NCI-H2227 (cell line): ENCODE measurements at regions not wholly inside any gene's neighbourhood (a gene's known extent, or its start where the extent isn't known, plus 50 kb on each side); places are given as distances from the start of the nearest gene placed in this dataset.

Experiments
- DNase-seq: peaks from one replicate; lab custom pipeline; 2025; ENCODE audit not compliant: unreplicated experiment; lab: John Stamatoyannopoulos, UW

DNA sequence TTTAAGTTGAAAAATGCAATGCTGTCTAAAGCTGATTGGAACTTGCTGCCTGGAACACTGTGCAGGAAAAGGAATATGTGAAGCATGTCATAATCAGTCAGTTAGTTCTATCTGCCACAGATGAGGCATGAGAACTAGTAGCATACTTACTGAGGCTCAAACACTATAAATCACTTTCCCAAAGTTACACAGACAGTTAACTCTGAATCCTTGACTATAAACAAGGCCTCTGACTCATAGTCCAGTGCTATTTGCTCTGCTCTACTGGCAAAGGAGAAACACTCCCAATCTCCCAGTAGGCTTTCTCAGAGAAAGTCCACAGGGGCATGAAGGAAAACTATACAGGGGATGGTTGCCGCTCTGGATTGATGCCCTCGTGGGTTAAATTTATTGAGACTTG, 2078.4 kb upstream of the TENM3 start:
- DNase-seq = no peak

DNA sequence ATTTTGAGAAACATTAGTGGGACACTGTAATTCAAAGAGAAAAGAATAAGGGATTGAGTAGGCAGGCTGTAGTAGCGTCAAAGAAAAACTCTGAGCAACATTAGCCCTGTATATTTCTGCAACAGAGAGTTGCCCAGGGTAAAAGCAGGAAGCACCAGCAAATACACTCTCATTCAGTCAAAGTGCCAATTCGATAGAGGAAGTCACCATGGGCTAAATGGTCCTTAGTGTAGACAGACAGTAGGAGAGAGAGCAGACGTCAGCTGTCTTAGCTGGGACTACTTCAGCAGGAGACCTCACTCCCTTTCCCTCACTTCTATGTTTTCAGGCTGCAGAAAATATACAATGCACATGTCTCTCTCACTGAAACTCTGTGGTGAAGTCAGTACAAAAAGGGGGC, 2073.8 kb upstream of the TENM3 start:
- DNase-seq = no peak

DNA sequence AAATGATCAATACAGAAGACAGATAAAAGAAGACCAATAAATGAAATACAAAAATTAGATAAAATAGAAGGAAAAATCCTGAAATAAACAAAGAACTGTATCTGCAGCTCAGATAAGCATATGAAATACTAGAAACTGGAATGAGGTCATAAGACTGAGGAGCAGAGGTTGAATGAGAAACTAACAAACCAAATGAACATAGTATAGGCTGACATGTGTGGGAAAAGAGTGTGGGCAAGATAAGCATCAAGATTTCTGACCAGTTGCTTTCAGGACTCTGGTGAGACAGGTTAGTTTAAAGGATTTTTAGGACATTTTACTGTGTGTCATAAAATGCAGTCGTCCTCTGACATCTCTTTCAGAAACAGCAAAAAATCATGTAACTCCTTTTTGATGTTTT, 2073.2 kb upstream of the TENM3 start:
- no peak for DNase-seq

DNA sequence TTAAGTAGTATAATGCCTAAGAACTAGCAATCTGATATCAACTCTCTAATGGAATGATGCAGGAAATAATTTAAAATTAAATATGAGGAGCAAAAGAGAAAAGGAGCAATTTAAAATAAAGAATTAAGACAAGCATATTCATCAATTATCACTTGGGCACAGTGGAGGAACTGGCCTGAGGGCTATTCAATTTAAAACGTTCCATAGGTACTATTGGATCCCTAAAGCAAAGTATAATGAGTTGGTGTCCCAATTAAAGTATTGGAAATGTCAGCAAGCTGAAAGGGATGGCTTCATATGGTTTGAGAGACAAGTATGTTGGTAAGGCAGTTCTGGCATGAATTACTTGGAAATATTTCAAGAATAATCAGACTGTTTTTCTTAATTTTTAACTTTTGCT, 2064.1 kb upstream of the TENM3 start:
- DNase-seq = no peak

DNA sequence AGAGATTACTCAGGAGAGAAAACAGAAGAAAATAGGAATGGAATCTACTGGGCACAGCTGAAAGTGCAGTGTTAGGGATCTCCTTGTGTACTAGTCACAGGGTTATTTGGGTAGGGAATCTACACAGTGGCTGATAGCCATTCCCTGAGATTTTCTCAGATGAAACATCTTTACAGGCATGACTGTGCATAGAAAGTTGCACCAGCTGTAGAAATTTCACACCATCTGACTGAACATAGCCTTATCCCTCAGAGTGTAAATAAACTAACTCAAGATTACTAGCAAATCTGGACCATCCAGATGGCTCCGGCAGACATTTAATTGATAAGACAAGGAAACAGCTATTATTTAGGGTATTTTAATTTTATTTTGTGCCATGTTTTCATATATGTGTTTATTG, 2053.5 kb upstream of the TENM3 start:
- no peak for DNase-seq

DNA sequence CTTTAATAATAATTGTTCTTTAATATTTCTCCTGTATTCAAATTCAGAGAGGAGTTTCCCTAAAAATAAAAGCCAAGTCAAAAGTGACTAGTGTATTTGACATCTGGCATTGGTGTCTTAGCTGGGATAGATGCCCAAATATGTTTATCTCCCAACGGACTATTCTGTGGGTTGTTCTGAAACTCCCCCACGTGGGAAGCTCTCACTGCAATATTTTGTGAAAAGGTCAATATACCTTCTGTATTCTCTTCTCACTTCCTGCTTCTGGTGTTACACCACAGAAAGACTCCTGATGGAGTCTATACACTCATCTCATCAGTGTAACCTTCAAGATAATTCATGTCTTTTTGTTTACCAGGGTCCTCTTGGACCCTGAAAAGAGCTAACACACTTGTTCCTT, 2052.8 kb upstream of the TENM3 start:
- no peak for DNase-seq

DNA sequence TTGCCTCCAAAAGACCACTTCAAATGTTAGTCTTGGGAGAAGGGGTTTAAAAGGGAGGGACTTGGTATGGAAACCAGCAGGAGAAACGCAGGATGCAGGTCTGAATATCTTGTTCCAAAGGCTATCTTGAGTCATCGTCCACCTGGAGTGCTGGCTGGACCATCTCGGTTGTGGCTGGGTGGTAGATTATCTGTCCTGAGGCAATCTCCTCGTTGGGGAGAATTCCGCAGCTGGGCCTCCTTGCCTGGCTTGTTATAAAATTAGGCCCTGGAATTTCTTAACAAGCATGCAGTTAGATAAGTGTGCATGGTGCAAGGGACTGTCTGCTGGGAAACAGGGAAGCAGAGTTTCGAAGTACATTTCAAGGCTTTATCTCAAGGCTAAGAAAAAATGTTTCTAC, 2045.7 kb upstream of the TENM3 start:
- DNase-seq = no peak

DNA sequence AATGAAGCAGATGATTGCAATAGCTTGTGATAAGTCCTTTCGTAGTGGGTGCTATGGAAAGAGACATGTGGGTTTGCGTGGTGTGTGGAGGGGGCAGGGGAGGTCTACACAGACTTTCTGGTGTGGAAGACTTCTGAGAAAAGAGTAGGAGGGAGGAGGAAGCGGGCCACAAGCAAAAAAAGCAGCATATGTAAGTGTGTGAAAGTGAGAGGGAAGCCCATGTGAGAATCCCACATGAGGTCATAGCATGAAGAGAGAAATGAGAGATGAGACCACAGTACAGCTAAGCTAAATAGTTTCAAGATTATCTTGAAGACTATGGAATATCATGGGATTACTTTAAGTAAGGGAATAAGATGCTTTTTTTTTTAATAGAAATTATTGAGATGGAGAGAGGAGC, 2039.9 kb upstream of the TENM3 start:
- DNase-seq = no peak

DNA sequence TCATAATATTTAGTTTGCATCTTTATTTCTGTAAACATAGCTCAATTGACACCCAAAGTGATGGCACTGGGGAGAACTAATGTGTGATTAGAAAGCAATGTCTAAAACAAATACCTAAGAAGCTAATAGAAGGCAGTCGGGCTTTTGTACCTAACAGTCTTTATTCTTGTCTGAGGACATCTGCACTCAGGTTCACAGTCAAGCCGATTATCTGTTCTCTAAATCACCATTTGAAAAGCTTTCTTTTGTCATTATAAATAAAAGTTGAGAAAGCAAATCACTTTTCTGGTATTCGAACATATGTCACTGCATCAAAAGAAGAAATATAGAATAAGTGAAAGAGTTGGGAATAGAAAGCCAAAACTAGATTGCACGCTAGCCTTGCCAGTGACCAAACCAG, 2037.9 kb upstream of the TENM3 start:
- no peak for DNase-seq

DNA sequence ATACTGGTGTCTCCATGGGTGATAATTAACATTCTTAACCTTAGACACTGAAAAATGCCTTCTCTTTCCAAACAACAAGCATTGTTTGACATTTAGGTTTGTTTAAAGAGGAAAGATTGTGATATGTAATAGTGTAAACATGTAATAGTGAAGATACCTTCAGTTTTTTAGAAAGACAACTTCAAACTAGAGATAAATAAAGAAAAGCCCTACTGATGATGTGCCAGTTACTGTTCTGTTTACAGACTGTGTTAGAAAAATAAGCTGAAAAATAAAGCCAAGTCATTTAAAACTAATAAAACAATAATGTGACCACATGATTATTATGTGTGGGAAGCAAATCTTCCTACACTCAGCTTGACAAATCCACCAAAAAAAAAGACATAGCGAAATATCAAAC, 2035.3 kb upstream of the TENM3 start:
- DNase-seq = no peak

DNA sequence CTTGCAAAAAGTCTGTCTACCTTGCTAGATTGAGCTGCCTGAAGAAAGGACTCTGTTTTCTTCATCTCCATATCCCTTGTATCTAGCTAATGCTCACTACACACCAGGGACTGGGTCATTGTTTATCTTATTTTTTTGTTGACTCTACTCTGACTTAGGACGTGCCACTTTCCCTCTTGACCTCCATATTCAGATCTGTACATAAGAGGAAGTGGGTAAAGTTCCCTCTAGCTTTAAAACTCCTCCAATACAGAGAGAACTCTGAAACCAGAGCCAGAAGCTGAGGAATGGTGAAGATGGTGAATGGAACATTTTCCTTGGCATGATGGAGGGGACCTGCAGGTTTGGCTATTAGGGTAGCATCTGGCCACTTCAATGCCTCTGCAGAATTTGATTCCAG, 2026.1 kb upstream of the TENM3 start:
- DNase-seq = no peak

DNA sequence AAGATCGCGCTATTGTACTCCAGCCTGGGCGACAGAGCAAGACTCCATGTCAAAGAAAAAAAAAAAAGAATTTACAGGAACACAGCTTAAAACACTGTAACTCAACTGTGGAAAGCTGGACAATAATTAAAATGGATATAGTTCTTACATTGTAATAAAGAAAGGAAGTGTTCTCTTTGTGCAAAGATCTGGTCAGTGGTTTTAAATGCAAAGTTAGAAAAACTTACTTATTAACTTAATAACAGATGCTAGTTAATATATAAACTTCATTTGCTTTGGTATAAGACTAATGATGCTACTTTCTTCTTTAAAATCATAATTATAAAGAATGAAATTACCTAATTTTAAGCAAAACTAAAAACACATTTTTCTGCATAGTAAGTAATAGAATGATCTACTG, 2024.1 kb upstream of the TENM3 start:
- no peak for DNase-seq

DNA sequence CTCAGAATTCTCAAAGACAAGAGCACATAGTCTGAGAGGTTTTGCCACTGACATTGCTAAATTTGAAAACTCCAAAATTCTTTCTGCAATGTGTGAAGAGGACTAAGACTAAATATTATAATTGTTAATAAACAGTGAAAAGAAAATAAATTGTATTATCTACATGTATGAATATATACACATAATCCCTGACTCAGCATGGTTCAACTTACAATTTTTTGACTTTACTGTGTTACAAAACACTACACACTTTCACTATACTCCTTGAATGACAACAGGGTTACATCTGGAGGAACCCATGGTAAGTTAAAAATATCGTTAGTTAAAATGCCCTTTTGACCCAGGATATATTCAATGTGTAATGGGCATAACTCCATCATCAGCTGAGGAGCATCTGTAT, 2017.2 kb upstream of the TENM3 start:
- DNase-seq = no peak

DNA sequence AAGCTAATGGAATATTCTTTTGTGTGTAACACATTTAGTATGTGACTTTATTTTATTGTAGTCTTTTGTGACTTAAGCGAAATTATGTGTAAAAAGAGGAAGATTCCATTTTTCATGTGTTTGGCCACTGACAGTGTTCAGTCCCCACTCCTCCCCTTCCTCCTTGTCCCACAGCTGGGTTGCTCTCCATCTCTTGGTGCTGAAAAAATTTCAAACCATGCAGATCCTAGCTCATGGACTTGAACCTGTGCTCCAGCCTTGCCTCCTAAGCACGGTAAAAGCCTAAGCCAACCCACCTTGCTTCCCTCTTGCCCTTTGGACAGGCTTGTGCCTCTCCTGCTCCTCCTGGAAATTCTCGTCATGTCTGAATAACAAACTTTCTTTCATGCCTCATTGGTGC, 2008.5 kb upstream of the TENM3 start:
- no peak for DNase-seq

DNA sequence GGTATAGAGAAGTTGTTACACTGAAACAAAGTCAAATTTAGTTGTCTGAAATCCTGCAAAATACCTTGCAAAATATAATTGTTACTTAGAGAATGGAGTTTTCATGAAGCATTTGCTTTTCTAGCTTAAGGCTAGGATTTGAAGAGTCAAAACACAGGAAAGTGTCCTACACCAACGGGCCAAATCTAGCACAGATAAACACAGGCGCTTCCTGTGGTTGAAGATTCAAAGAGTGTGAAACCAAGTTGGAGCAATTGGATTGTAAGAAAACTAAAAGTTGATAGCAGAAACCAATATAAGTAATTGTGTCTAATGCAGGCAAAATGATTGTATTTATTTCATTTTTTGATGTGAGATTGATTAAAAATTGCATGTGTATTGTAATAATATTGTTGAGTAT, 2002.5 kb upstream of the TENM3 start:
- DNase-seq = no peak

DNA sequence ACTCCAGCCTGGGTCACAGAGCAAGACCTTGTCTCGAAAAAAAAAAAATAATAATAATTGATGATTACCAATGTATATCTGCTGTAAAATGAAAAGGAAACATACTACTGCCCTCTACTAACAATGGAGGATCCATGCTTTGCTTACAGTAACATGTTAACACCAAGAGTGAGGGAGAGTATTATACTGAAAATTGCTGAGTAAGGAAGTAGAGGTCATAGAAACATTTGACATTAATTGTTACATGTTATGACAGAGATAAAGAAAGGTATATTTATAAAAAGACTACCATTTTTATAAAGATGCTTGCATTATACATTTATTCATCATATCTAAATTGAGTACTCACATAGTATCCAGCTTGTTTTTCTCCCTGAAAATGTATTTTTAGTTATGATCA, 1989.8 kb upstream of the TENM3 start:
- no peak for DNase-seq

DNA sequence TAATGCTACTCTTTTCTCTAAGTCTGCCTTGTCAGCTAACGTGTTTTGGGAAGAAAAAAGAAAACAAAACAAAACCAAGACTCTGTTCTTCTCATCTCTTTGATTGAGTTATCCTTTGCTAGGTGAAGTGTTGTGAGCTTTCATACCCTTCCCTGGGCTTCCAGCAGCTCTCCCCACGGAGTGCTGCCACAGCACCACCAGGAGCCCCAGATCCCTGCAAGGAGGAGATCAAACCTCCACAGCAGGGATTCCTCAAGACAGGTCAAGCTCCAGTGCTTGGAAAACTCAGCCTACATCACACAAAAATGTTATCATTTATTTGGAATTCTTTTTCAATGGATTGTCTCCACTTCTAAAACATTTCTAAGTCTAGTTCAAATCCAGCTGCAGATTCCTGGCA, 1981.9 kb upstream of the TENM3 start:
- no peak for DNase-seq

DNA sequence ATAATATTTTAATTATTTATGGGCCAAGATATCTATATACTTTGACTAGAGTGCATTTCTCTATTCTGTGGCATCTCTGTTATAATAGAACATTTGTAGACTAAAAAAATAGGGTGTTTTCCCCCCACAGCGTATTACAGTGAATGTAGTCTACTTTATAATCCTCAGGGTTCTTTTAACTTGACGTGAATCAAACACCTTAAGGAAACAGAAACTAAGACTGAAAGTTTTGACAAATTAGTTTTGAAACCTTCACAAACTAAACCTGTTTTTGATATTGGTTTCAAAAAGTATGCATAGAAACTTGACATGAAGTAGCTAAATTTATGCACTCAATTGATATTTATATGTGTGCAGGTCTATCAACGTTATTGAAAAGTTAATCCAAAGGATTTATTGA, 1963.1 kb upstream of the TENM3 start:
- no peak for DNase-seq

DNA sequence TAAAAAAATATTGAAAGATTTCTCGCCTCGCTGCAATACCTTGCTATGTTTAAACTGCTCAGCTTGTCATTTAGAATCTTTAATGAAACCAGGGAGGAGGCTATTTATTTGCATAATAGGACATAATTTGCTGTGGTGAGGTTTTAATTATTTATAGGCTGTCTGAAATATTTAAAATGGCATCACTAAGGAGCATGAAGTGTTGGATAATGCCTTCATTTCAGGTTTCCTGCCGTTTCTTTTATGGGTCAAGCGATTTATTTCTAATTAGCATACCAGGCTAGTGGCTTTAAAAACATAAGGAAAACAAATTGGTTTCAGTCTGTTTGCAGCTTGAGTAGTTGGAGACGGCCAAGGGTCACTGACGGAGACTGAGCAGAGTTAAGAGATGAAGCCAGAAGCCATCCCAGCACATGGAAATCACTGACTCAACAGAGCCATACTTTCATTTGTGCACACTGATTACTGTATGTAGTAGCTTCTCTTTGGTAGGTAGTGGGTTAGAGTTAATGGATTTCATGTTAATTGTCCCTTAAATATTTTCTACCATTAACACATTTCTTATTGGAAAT, 1962.4 kb upstream of the TENM3 start:
- no peak for DNase-seq

DNA sequence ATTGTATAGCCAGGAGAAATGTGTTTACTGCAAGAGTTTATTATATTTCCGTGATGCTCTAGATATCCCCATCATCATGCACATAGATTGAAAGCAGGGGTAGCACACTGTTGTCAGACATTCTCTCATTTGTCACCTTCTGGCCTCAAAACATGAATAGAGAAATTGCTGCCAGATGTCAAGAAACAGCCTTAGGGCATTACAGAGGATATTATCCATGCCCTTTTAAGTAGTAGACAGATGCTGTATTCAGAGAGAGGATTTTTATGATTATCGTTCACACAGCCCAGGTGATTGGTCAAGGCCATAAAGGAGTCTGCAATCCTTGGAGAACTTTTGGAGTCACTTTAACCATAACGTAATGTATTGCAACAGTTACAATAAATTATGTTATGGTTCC, 1961.5 kb upstream of the TENM3 start:
- DNase-seq = peak; percentile 71

DNA sequence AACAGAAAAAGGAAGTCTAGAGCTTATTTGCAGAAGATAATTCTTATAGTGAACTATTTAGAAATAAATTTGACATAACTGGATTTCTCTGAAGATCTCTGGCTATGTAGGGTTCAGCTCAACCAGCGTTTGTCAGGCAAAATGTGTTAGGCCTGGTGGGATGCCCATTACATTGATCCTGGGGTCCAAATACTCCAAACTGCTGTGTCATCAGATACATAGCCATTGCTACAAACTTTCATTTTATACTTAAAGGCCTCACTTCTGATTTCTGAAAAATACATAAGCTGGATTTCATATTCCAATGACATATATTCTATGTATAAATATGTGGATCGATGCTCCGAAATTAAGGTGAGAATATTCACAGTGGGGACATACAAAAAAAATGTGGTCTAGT, 1958.9 kb upstream of the TENM3 start:
- no peak for DNase-seq

DNA sequence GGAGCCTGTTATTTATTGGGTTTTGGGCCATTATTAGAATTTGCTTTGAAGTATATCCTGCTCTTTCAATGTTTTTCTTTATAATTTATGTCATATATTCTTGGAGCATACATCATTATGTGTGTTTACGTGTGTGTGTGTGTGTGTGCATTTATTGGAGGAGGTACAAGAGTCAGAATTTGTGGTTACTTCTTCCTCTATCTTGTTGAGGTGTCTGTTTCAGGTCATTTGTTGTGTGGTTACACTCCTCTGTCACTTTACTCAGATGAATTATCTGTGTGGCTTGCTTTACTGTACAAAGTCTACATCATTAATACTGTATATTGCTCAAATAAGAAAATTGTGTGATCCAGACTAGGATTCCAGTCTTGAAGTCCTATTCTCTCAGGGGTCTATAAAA, 1957.4 kb upstream of the TENM3 start:
- no peak for DNase-seq

DNA sequence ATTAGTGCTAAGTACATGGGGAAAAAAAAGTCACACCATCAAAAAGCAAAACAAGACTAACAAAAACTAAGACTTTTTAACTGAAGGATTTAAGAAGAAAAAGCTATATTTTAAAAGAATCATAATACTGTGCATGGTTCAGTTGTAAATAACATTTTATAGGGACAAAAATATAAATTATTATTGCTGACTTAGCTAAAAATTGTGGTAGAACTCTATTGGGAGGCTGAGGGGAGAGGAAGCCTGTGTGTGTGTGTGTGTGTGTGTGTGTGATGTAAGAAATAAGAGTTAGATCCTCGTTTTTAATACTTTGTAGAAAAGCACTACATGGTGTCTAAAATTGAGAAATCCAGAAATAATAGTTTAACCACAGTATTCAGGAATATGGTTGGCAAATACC, 1950.9 kb upstream of the TENM3 start:
- DNase-seq = no peak

DNA sequence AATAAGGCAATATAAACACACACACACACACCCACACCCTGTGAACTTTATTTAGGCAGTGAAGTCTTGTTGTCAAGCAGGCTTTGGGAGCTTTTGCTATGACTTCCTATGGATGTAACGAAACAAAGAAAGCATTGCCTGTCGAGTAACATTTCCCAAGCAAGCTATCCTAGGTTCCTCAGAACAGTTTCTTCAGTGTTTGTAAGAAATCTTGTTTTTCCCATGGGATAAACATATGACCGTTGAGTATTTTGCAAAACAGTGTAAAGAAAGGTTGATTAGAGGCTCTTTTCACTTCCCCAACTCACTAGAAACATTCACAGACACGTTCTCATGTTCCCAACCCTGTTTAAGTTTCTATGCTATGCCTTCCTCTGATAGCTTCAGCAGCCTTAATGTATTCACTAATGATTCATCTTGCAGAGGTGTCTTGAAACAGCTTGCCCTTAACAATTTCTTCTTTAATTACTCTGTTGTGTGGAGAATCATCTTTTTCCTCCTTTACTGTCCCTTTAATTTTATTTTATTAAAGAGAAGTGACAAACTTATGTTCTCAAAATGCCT, 1947.1 kb upstream of the TENM3 start:
- DNase-seq = no peak
